HG03469 (cell line): ENCODE measurements at regions not wholly inside any gene's neighbourhood (a gene's known extent, or its start where the extent isn't known, plus 50 kb on each side); places are given as distances from the start of the nearest gene placed in this dataset.

Experiments
- ATAC-seq: cut with Tn5 transposase; IDR thresholded peaks from one replicate; pipeline ENCODE4 v1.9.1; 2021; ENCODE audit warnings: mild to moderate bottlenecking, moderate library complexity, moderate number of reproducible peaks; ENCODE audit not compliant: unreplicated experiment

DNA sequence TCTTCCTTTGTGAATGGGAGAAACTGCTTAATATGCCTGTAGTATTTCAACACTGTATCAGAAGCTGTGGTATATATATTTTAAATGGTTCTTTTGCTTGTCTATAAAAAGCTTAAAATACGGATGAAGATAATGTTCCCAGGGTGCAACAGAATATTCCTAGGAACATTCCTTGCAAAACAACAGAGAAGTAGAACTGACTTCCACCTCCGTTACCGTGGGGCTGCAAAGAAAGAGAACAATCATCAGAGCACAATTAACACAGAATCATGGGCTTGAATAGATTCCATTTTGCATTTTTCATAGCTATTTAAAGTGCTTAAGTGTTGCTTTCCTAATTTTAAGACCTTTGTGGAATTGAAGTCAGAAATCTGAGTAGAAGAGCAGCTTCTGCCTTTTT, 1227.7 kb downstream of the EFNB2 start:
- no peak for ATAC-seq

DNA sequence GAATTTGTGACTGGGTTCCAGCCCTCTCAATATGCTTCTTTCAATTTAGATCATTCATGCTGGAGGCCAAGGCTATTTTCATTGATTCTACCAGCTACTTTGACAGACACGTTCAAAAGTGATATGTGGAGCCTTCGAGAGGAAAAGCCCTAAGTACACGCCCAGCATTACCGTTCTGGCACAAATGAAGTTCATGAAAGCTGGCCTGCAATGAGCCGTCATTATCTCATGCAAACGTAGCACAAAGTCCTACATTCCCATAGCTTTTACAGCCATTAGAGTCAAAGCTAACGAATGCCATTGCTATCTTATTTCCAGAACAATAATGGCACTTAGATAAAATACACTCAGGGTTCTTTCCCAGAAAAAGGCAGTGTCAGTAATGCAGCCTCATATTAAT, 1237.6 kb downstream of the EFNB2 start:
- ATAC-seq = no peak

DNA sequence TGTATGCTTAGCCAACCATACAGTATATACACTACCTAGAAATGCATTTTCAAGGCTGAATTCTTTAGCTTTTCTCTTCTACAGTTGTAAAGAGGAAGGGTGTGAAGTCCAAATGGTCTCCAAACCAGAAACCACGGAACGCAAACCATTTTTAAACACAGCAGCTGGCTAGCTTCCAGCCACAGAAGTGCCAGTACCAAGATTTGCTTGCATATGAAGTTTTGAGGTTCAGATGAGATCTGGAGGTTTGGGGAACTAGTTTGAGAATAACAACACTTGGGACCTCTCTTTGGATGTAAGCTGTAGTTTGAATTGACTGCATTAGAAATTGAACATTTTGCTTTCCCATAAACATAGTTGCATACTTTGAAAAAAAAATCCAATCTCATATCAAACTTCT, 1243.5 kb downstream of the EFNB2 start:
- ATAC-seq = no peak

DNA sequence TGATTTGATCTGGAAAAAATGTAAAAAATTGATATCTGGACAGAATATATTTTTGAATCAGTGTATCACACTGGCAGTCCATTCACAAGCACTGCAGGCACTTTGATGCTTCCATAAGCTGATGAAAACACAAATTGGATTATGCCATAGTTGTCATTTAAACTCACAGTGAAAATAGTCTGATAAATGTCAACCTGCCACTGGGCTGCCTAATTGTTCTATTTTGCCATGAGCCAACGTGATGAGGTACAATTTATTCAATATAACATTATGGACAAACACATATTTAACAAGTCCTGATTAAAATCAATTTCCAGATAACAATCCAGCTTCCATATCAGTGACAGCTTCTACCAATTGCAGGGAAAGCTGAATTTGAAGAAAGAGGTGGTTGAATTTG, 1244.9 kb downstream of the EFNB2 start:
- no peak for ATAC-seq

DNA sequence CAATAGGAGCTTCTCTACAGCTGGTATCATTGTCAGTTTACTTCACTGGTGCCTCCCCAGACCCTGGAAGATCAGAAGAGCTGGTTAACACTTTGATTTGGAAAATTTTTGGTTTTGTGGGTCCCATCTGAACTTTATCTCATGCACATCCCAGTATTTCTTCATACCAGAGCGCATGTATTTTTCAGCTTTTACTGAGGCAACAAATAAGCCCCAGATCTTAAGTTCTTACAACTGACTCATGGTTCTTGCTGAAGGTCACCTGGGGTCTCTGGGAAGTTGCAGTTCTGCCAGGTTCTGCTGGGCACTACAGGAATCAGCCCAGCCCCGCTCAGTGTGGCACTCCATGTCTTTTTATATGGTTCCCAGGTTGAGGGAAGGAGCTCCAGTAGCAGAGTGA, 1249.9 kb downstream of the EFNB2 start:
- no peak for ATAC-seq

DNA sequence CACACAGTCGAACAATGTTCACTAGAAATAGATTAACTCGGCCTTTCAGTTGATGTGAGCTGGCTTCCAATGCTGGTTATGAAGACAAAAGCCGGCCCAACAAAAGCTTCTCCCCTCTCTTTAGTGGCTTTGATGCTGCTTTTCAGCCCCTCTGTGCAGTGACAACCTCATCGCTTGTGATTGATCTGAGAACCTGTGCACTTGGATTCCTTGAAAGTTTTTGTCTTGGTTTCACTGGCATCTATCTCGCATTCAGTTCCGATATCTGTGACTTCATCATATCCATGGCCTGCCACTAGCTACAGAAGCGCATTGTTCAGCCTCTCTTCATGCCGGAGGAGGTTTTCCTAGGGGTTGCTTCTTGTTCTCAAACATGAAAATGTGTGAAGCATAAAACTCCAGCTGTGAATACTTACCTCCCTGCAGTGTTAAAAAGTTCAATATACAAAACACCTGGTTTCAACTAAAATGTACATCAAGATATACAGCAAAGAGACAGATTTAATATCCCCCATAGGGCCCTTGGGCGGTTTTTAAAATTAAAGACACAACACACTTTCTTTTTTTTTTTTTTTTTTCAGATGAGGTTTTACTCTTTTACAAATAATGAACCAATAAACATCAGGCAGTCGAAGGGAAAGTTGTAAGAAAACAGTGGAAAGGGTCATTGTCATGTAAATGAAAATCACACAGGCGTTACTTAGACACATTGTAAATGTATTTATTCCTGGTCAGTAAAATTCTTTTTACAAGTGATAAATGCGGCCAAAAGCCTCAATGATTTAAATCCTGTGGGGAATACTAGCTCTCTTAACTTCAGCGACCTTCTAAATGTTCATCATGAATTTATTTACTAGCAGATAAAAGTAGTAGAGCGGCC, 1252.8 kb downstream of the EFNB2 start:
- ATAC-seq = no peak

DNA sequence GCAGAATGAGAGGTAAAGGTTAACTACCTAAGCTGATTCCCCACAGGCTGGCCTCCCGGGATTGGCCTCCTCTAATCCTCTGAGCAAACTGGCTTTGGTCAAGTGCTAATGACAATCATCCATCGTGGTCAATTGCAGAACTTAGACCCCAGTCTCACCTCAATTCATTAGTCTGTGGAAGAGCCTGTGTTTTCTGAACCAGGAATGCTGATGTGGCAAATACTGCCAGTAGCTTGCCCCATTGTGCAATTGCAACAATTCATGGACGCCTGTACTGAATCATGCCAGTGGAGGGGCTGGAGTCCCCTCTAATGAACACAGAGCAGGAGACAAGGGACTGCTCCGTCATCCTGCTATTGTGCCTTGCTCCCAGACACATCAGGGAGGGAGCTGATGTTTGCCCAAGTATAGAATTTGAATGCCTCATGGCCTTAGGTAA, 1256.5 kb downstream of the EFNB2 start:
- ATAC-seq = no peak

DNA sequence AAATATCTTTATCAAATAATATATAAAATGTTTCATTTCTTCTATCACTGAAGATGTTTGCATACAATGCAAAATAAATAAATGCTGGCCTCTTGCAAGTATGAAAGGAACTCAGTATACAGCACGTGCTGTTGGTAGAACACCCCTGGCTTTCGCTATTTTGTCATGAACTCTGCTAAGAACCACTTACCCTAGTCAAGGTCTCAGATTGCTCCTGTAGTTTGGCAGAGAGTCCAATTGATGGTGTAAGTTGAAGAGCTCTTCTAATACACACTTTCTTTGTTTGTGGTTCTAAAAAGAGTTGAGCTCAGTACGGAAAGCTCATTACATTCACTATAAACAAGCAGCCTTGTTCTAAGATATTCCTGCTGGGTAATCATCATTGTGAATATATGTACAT, 1258.9 kb downstream of the EFNB2 start:
- ATAC-seq = no peak

DNA sequence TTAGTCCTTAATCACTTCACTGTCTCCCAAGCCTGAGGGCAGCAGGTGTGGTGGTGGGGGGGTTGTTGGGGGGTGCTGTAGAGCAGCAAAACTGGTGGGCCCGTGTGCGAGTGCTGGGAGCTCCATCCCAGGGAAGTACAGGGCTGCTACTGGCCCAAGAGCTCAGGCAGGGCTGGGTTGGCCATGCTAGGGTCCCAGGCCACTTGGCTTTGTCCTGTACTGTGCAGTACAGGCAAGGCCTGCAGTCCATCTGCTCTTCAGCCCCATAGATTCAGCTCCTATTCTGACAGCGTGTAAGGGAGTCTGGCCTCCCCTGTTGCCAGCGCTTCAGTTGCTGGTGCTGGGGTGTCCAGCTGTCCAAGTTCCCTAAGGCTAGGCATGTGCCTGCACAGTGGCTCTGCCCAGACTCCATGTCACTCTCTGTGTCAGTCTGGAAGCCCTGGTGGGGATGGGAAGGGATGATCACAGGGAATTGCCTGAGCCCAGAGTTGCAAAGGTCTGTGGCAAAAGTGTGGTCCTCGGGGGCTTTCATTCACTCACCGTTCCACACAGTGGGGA, 1261.7 kb downstream of the EFNB2 start:
- ATAC-seq = no peak

DNA sequence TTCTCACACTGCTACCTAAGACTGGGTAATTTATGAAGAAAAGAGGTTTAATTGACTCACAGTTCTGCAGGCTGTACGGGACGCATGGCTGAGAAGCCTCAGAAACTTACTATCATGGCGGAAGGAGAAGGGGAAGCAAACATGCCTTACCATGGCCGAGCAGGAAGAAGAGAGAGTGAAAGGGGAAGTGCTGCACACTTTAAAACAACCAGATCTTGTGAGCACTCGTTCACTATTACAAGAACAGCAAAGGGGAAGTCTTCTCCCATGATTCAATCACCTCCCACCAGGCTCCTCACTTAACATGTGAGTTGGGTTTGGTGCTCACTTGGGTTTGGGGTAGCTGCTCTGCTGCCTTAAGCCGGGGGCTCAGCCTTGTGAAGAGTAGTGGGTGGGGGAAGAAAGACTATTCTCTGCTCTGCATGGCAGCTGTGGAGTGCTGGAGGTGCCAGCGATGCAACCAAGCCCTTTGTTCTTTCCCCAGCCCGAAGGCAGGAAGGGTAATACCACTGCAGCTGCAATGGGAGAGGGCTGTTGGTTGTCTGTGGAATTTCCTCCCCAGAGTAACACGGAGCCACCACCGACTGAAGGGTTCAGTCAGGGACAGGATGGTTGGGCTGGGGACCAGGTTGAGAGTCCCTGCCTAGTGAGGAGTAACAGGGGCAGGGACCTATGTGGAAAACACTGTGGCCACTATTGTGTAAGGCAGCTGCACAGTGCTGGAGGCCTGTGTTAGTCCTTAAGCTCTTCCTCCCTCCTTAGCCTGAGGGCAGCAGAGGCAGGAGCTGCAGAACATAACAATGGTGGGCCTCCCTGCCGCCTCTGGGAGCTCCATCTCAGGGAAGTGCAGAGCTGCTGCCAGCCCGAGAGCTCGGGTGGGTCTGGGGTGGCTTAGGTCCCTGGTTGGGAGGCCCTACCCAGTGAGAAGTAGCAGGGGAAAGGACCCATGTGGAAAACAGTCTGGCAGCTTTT, 1262.5 kb downstream of the EFNB2 start:
- ATAC-seq = no peak

DNA sequence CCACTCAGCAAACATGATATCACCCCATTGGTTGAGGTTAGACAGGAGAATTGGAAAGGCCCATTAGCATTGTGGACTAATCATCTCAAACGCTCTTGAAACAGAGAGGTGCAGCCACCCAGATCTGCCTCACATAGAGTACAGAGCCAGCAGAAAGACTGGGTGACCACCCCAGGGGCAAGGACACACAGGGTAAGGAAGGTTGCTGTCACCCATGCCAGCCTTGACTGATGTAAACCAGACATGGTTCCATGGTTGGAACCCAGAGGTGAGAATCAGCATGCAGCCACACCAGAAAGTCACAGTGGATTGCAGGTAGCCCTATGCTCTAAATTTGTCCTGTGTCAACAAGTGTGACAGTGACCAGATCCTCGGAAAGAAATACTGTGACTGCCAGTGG, 1268.8 kb downstream of the EFNB2 start:
- no peak for ATAC-seq

DNA sequence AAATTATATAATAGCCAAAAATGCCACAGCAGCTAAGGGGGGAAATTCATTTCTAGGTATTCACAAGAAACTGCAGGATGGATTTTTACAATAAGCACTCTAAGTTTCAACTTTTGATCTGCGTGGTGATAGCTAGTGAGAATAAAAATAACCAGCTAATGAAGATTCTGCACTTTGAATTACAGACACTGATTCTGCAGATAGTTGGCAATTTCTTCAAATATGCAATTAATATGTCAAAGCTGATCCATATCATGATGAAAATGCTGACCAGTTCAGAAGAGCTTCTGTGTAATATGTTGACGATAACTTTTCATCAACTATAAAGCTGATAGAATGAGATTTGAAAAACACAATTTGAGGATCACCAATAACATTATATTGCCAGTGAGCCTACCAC, 1272.9 kb downstream of the EFNB2 start:
- no peak for ATAC-seq

DNA sequence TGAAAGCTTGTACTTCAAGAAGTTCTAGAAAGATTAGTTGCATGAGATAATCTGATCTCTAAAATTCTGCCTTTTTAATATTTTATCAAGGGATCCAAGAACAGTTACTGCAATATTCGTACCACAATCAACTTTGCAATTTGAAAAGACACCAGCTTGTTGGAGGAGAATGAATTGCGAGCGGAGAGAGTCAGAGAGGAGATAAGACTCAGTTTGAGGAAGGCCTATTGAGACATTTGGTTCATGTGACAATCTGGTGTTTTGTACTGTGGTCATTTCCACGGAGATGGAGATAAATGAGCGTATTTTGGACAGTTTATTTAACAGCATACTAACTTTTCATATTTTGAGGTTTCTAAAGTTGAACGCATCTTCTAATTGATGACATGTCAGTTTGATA, 1276.0 kb downstream of the EFNB2 start:
- no peak for ATAC-seq

DNA sequence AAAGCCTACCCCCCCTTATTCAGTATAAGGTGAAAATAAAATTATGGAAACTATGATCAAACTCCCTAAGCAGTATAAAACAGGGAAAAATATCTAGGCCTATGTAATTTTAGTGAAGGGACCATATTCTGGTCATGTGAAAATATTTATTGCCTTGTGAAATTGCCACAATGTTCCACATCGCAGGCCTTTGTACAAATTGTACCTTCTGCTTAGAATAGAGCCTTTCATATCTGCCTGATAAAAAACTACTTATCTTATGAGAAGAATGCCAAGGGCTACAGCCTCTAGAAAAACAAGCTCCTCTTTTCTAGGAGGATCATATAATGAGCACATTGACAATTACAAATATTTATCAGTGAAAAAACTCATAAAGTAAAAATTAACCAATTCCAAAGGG, 1280.0 kb downstream of the EFNB2 start:
- no peak for ATAC-seq

DNA sequence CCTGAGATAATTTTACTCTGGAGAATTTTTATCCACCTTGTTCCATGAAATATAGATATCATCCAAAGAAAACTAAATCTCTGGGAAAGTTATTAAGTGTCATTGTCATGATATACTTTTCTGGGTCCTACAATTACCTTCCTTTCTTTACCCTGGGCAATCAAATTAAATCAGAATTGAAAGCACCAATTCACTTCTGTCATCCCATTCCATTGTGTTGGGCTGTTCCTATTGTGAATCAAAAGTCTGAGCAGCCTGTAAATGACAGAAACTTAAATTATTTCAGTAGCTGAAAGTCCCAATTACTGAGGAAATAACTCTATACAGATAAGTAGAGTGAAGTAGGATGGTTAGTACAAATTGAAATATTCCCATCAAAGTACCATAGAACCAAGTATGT, 1284.2 kb downstream of the EFNB2 start:
- ATAC-seq = no peak

DNA sequence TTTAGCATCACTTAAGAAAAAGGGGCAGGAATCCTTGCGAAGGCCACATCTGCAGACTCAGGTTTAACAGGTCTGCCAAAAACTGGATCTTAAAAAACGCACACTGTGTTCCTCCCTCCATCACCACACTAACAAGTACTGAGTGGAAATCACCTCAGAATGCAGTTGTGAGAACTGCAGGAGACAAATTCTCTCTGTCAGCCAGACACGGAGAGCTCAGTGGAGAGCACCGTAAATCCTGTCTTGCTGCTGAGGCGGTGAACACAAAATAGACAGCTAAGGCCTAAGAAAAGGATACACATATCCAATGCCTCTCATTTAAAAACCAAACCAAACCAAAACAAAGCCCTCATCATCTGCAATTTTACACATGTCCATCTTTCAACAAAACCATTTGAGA, 1287.6 kb downstream of the EFNB2 start:
- no peak for ATAC-seq

DNA sequence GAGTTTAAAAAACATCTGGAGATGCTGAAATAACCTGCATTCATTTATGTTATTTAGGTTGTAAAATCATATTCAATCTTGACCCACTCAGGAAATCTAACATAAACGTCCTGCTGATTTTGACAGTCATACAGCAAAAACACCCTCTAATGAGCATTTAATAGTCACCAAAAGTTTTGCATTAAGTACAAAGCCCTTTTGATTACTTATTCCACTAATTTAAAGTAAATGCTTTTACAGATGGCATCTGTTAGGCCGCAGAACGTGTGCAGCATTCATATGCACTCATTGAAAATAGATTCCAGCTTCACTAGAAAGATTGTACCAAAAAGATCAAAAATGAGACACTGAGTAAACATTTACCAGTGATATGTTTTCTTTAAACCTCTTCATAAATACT, 1295.1 kb downstream of the EFNB2 start:
- no peak for ATAC-seq

DNA sequence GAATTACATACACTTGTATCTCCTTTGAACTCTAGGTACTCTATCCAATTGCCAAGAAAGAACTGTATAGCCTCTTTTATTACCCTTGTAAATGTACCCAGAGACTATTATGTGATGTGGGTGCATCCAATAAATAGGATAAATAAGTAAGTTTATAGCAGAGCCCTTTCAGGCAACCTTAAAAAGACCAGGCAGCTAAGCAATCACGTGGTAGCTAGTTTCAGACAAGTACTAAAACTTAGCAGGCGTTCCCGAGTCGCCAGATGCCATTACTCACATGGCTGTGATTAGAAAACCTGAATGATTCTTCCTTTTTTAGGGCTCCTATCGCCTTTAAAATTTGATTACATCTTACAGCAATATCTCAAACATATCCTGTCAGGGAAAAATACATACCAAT, 1303.0 kb downstream of the EFNB2 start:
- ATAC-seq = no peak

DNA sequence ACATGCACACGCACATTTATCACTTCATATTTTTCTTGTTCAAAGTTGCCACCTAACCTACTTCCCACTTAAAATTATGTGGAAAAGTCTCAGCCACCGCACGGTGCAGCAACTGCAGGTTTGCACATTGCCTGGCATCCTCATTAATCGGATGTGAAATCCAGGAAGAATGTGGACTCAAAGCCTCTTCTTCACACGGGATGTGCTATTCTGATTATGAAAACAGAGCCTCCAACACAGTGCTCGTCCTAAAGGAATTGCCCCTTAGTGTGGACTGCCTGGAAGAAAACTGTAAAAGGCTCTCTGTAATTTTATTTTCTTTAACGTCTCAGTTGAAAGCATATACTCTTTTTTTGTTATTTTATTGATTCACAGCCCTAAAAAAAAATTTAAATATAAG, 1303.5 kb downstream of the EFNB2 start:
- ATAC-seq = no peak

DNA sequence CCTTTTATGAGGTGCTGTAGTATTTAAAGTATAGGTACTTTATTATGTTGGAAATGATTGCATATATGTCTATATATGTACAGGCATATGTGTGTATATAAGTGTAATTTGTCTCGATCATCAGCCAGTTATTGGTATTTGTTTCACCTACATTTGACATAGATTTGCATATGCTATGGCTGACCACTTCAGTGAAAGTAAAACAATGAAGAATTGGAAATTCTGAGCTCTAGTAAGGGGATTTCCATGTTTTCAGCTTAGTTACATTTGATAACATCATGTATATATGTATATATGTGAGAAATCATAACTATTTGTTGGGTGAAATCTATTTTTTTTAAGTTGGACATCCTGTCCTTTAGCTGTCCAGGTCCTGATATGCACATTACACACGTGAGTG, 1303.9 kb downstream of the EFNB2 start:
- no peak for ATAC-seq

DNA sequence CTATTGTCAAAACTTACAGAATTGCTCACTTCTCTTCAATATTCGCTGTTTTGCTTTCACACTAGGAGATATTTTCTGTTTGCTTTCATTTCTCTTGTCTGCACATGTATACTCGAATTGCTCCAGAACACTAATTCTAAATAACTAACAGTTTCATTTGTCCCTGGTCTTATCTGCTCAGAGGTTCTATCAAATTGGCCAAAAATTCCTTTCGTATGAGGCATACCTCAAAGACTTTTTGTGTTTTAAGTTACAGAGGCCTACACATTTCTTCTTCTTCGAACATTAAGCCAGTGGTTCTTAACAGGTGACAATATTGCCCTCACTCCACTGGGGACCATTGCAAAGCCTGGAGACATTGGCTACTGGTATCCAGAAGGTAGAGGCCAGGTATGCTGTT, 1314.6 kb downstream of the EFNB2 start:
- no peak for ATAC-seq

DNA sequence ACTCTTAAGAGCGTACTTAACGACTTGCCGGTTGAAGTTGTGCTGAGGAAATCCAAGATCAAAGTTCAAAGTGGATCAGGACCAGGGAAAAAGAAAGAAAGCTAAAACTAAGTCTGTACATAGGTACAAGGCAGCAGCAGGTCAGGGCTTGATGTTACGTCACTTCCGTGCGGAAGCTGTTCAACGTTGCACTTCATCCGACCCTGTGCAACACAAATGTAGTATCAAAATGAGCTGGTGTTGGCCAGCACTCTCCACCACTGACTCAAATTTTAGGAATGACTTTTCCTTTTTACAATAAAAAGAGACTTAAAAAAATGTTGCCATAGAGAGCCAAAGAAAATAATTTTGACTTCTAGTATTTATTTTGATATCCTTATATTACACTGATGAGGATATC, 1315.4 kb downstream of the EFNB2 start:
- ATAC-seq = no peak
